ENCODE measurements at regions not wholly inside any gene's neighbourhood (a gene's known extent, or its start where the extent isn't known, plus 50 kb on each side); places are given as distances from the start of the nearest gene placed in this dataset.

DNA sequence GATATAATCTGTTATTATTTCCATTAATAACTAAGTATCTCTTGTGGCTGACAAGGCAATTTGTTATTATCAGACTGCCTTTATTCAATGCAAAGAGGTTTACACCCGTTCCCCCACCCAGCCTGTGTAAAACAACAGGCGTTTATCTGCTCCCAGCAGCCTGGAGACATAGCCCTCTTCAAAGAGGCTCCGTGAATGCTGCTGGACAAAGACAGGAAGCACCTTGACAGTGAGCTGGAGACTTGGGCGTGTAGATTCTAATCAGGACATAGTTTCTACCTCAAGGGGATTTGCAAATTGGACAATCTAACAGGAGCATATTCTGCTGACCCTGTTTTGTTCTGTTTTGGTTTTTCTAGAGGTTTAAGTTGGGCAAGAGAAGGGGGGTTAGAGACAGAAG lies 733.0 kb upstream of the KIRREL3 start:
- Histone ChIP-seq H3K9me3 (no peaks in the 10 kb centered on the region), H3K4me1 (no peaks in the 10 kb centered on the region), H3K4me3 (no peak overlapping the region), H3K27ac (no peak overlapping the region), H3K4me2 (no peak overlapping the region)
- 4% methylated on average over 4 of the region's 4 CpGs for WGBS (ENCODE audit: missing lambda C conversion rate)
- no peak for FAIRE-seq
- ATAC-seq = no peak
- CTCF ChIA-PET = no interaction called here
- TF ChIP-seq RARB (CRISPR knock-in tag; IDR thresholded peaks at IDR 0.05) (no peak), ZC3H11A (IDR thresholded peaks at IDR 0.05) (no peak), CBX2 (IDR thresholded peaks at IDR 0.05; ENCODE audit: borderline replicate concordance, low read depth) (no peak), FOSB (CRISPR knock-in tag; IDR thresholded peaks at IDR 0.05) (no peak), CHD4 (IDR thresholded peaks at IDR 0.05; ENCODE audit: borderline replicate concordance) (no peak), NR3C1 (IDR thresholded peaks at IDR 0.05) (no peak), NPAS2 (CRISPR knock-in tag; IDR thresholded peaks at IDR 0.05; ENCODE audit: borderline replicate concordance) (no peak), MAFK (IDR thresholded peaks at IDR 0.05; ENCODE audit: partially characterized antibody) (no peak)
- TF ChIP-seq, protein P1, sequence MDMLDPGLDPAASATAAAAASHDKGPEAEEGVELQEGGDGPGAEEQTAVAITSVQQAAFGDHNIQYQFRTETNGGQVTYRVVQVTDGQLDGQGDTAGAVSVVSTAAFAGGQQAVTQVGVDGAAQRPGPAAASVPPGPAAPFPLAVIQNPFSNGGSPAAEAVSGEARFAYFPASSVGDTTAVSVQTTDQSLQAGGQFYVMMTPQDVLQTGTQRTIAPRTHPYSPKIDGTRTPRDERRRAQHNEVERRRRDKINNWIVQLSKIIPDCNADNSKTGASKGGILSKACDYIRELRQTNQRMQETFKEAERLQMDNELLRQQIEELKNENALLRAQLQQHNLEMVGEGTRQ (IDR thresholded peaks at IDR 0.05) = no peak
- TF ChIP-seq, protein P2, sequence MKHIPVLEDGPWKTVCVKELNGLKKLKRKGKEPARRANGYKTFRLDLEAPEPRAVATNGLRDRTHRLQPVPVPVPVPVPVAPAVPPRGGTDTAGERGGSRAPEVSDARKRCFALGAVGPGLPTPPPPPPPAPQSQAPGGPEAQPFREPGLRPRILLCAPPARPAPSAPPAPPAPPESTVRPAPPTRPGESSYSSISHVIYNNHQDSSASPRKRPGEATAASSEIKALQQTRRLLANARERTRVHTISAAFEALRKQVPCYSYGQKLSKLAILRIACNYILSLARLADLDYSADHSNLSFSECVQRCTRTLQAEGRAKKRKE (CRISPR knock-in tag; IDR thresholded peaks at IDR 0.05; ENCODE audit: low read depth) = no peak
- DNase-seq (ENCODE audit: low read depth in 1 of 2, low spot score in 1 of 2) = no peak
- POLR2A ChIA-PET = no interaction called here

DNA sequence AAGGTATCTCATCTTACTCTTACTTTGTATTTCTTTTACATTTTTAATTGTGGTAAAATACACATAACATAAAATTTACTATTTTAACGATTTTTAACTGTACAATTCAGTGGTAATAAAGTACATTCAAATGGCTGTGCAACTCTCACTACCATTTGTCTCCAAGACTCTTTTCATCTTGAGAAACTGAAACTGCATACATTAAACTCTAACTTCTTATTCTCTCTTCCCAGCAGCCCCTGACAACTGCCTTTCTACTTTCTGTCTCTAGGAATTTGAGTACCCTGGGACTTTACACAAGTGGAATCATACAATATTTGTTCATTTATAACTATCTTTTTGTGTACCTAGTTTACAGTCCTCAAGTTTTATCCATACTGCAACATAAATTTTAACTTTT lies 725.8 kb upstream of the KIRREL3 start:
- CTCF ChIA-PET = no interaction called here
- FAIRE-seq (no peak), ATAC-seq (no peak), DNase-seq (ENCODE audit: low read depth in 1 of 2, low spot score in 1 of 2) (no peak)
- H3K4me2 ChIP-seq = no peak overlapping the region
- H3K4me1 ChIP-seq = no peaks in the 10 kb centered on the region
- POLR2A ChIA-PET = no interaction called here
- TF ChIP-seq NPAS2 (CRISPR knock-in tag; IDR thresholded peaks at IDR 0.05; ENCODE audit: borderline replicate concordance) (no peak), CBX2 (IDR thresholded peaks at IDR 0.05; ENCODE audit: borderline replicate concordance, low read depth) (no peak), CBX8 (IDR thresholded peaks at IDR 0.05) (no peak)
- H3K4me3 ChIP-seq = no peak overlapping the region
- 0% methylated on average over 1 of the region's 1 CpG for WGBS (ENCODE audit: missing lambda C conversion rate)
- no peak overlapping the region for H3K27ac ChIP-seq
- no peaks in the 10 kb centered on the region for H3K9me3 ChIP-seq

DNA sequence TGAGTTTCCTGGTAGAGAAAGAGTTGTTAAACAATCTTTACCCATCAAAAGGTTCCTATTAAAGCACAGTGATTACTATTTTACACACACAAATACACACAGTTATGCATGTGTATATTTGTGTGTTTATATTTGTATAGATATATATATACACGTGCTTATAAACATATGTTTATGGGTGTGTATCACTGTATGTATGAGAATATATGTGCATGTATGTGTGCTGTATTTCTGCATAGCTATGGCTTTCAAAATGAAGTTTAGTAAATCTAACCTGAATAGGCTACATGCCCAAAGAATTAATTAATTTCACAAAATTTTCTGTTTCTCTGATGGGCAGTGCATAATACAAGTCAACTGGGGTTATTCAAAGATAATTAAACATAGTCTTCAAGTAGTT lies 723.1 kb upstream of the KIRREL3 start:
- Histone ChIP-seq H3K27ac (no peak overlapping the region), H3K4me2 (no peak overlapping the region), H3K9me3 (no peaks in the 10 kb centered on the region), H3K4me1 (no peaks in the 10 kb centered on the region), H3K4me3 (no peak overlapping the region)
- no peak for TF ChIP-seq FOSB (CRISPR knock-in tag; IDR thresholded peaks at IDR 0.05)
- TF ChIP-seq, protein P3, sequence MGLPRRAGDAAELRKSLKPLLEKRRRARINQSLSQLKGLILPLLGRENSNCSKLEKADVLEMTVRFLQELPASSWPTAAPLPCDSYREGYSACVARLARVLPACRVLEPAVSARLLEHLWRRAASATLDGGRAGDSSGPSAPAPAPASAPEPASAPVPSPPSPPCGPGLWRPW (IDR thresholded peaks at IDR 0.05) = no peak
- TF ChIP-seq, protein P4, sequence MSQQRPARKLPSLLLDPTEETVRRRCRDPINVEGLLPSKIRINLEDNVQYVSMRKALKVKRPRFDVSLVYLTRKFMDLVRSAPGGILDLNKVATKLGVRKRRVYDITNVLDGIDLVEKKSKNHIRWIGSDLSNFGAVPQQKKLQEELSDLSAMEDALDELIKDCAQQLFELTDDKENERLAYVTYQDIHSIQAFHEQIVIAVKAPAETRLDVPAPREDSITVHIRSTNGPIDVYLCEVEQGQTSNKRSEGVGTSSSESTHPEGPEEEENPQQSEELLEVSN (IDR thresholded peaks at IDR 0.05; ENCODE audit: borderline replicate concordance, low read depth) = no peak
- TF ChIP-seq, protein P5, sequence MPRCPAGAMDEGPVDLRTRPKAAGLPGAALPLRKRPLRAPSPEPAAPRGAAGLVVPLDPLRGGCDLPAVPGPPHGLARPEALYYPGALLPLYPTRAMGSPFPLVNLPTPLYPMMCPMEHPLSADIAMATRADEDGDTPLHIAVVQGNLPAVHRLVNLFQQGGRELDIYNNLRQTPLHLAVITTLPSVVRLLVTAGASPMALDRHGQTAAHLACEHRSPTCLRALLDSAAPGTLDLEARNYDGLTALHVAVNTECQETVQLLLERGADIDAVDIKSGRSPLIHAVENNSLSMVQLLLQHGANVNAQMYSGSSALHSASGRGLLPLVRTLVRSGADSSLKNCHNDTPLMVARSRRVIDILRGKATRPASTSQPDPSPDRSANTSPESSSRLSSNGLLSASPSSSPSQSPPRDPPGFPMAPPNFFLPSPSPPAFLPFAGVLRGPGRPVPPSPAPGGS (IDR thresholded peaks at IDR 0.05) = no peak
- TF ChIP-seq, protein P6, sequence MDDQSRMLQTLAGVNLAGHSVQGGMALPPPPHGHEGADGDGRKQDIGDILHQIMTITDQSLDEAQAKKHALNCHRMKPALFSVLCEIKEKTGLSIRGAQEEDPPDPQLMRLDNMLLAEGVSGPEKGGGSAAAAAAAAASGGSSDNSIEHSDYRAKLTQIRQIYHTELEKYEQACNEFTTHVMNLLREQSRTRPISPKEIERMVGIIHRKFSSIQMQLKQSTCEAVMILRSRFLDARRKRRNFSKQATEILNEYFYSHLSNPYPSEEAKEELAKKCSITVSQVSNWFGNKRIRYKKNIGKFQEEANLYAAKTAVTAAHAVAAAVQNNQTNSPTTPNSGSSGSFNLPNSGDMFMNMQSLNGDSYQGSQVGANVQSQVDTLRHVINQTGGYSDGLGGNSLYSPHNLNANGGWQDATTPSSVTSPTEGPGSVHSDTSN (IDR thresholded peaks at IDR 0.05) = no peak
- no peak for TF ChIP-seq MYC (IDR thresholded peaks at IDR 0.05; ENCODE audit: borderline replicate concordance, low read length)
- TF ChIP-seq CHD2 (IDR thresholded peaks at IDR 0.05; ENCODE audit: low read length, partially characterized antibody) = no peak
- no peak for TF ChIP-seq POLR2A (IDR thresholded peaks at IDR 0.05; ENCODE audit: low read length)
- TF ChIP-seq CHD4 (IDR thresholded peaks at IDR 0.05; ENCODE audit: borderline replicate concordance) = no peak
- TF ChIP-seq KDM1A (IDR thresholded peaks at IDR 0.05; ENCODE audit: low read depth) = no peak
- CTCF ChIA-PET = no interaction called here
- no peak for ATAC-seq
- 0% methylated on average over 1 of the region's 1 CpG for WGBS (ENCODE audit: missing lambda C conversion rate)
- no peak for FAIRE-seq
- POLR2A ChIA-PET = no interaction called here
- no peak for DNase-seq (ENCODE audit: low read depth in 1 of 2, low spot score in 1 of 2)
